PC-9 (cell line): ENCODE measurements at regions not wholly inside any gene's neighbourhood (a gene's known extent, or its start where the extent isn't known, plus 50 kb on each side); places are given as distances from the start of the nearest gene placed in this dataset.

Experiments
- BruUV-seq: library from RNA; stranded (reverse); fragments of 400-500 nt; replicated peaks from 2 replicates; lab custom pipeline; 2021; lab: Mats Ljungman, UMichigan
- CTCF ChIA-PET: fragments of 300-600 bp; sonication (Branson Sonifier 250); formaldehyde crosslinking; loops from one replicate; lab custom pipeline; 2022; ENCODE audit warnings: antibody characterized with exemption; lab: Charles Lee
- POLR2A ChIA-PET: fragments of 300-600 bp; sonication (Branson Sonifier 250); formaldehyde crosslinking; loops from one replicate; lab custom pipeline; 2022; ENCODE audit warnings: antibody characterized with exemption; ENCODE audit not compliant: unreplicated experiment; lab: Charles Lee
- DNase-seq, 2 experiments: peaks; one replicate each; pipeline versions ENCODE4 v3.0.0 to v3.0.0-alpha.2; 2015 to 2022; ENCODE audit warnings: mixed read lengths in 1 of 2
- H2AFZ ChIP-seq: fragments of 200-600 bp; sonication (generic); 2 replicates; pipeline ENCODE4 v1.8.1; 2017; ENCODE audit warnings: antibody characterized with exemption
- H3F3A ChIP-seq: fragments of 200-600 bp; sonication (generic); 2 replicates; pipeline ENCODE4 v1.8.1; 2017; ENCODE audit warnings: antibody characterized with exemption, mild to moderate bottlenecking, low read depth; ENCODE audit not compliant: insufficient read depth
- H3K27ac ChIP-seq: fragments of 200-600 bp; sonication (generic); 2 replicates; pipeline ENCODE4 v1.6.1; 2016; ENCODE audit warnings: mixed run types
- H3K27me3 ChIP-seq: fragments of 200-600 bp; sonication (generic); 2 replicates; pipeline ENCODE4 v1.6.1; 2016; ENCODE audit warnings: low read depth, mixed run types; ENCODE audit not compliant: insufficient read depth
- H3K36me3 ChIP-seq: fragments of 200-600 bp; sonication (generic); 2 replicates; pipeline ENCODE4 v1.6.1; 2016; ENCODE audit warnings: low read depth, mixed run types
- H3K4me1 ChIP-seq: fragments of 200-600 bp; sonication (generic); replicated peaks from 2 replicates; pipeline ENCODE4 v1.6.1; 2016; ENCODE audit warnings: mixed run types; ENCODE audit not compliant: insufficient read depth
- H3K4me2 ChIP-seq: fragments of 200-600 bp; sonication (generic); 2 replicates; pipeline ENCODE4 v1.6.1; 2017; ENCODE audit warnings: mixed run types
- H3K4me3 ChIP-seq: fragments of 200-600 bp; sonication (generic); 2 replicates; pipeline ENCODE4 v1.6.1; 2016; ENCODE audit warnings: mixed run types
- H3K79me2 ChIP-seq: fragments of 200-600 bp; sonication (generic); 2 replicates; pipeline ENCODE4 v1.6.1; 2017; ENCODE audit warnings: low read depth, mixed run types
- H3K9me2 ChIP-seq: fragments of 200-600 bp; sonication (generic); 2 replicates; pipeline ENCODE4 v1.8.1; 2017; ENCODE audit warnings: mild to moderate bottlenecking; ENCODE audit not compliant: insufficient read depth
- H3K9me3 ChIP-seq: fragments of 200-600 bp; sonication (generic); 2 replicates; pipeline ENCODE4 v1.8.1; 2016; ENCODE audit warnings: low read depth; ENCODE audit not compliant: insufficient read depth
- H4K20me1 ChIP-seq: fragments of 200-600 bp; sonication (generic); 2 replicates; pipeline ENCODE4 v1.8.1; 2017; ENCODE audit not compliant: insufficient read depth
- EZH2 ChIP-seq: fragments of 200-600 bp; sonication (generic); IDR thresholded peaks from 2 replicates; pipeline ENCODE4 v1.8.0; 2017; ENCODE audit warnings: antibody characterized with exemption, low read depth
- intact Hi-C: fragments of 100-400 bp; cut with micrococcal nuclease; formaldehyde crosslinking; loops from one replicate; pipeline ENCODE4 v1.10.0; 2022; ENCODE audit not compliant: unreplicated experiment
- TF ChIP-seq, protein P1 (sequence below): fragments of 200-600 bp; sonication (generic); conservative IDR thresholded peaks from 2 replicates; pipeline ENCODE4 v1.6.1; 2017; ENCODE audit warnings: mixed run types, antibody characterized with exemption, mild to moderate bottlenecking, moderate library complexity

DNA sequence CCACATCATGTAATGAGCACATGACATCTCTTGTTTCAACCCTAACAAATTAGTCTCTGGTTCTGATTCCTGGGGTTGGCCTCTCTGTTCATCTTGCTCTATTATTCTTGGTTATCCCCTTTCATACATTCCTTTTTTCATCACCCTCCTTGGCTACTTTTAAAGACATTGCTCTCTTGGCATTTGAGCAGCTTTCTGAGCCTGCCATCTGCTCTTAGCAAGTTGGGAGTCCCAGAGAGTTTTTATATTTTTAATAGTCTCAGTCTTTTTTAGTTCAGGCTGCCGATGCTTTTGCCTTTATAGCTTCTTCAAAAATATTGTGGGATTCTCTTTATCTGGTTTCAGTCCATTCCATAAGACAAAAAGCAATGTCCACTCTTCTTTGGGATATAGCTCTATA, 1270.9 kb downstream of the ADGRL3 start:
- intact Hi-C loops: no loop called here
- POLR2A ChIA-PET: no interaction called here
- H3K4me1 ChIP-seq: no peaks in the 10 kb centered on the region
- DNase-seq: no peak
- H3K36me3 ChIP-seq: no peaks in the 10 kb centered on the region
- H3K9me3 ChIP-seq: no peaks in the 10 kb centered on the region
- no peak overlapping the region for H3K4me2 ChIP-seq
- no peaks in the 10 kb centered on the region for H3F3A ChIP-seq
- BruUV-seq: no TSS peak
- no peaks in the 10 kb centered on the region for H3K79me2 ChIP-seq
- H3K9me2 ChIP-seq: no peaks in the 10 kb centered on the region
- CTCF ChIA-PET: no interaction called here
- H3K4me3 ChIP-seq: no peak overlapping the region
- H3K27ac ChIP-seq: no peak overlapping the region
- TF ChIP-seq EZH2: no peak
- TF ChIP-seq, protein P1, sequence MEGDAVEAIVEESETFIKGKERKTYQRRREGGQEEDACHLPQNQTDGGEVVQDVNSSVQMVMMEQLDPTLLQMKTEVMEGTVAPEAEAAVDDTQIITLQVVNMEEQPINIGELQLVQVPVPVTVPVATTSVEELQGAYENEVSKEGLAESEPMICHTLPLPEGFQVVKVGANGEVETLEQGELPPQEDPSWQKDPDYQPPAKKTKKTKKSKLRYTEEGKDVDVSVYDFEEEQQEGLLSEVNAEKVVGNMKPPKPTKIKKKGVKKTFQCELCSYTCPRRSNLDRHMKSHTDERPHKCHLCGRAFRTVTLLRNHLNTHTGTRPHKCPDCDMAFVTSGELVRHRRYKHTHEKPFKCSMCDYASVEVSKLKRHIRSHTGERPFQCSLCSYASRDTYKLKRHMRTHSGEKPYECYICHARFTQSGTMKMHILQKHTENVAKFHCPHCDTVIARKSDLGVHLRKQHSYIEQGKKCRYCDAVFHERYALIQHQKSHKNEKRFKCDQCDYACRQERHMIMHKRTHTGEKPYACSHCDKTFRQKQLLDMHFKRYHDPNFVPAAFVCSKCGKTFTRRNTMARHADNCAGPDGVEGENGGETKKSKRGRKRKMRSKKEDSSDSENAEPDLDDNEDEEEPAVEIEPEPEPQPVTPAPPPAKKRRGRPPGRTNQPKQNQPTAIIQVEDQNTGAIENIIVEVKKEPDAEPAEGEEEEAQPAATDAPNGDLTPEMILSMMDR: no peak
- H2AFZ ChIP-seq: no peak overlapping the region
- H4K20me1 ChIP-seq: no peaks in the 10 kb centered on the region
- H3K27me3 ChIP-seq: no peaks in the 10 kb centered on the region

DNA sequence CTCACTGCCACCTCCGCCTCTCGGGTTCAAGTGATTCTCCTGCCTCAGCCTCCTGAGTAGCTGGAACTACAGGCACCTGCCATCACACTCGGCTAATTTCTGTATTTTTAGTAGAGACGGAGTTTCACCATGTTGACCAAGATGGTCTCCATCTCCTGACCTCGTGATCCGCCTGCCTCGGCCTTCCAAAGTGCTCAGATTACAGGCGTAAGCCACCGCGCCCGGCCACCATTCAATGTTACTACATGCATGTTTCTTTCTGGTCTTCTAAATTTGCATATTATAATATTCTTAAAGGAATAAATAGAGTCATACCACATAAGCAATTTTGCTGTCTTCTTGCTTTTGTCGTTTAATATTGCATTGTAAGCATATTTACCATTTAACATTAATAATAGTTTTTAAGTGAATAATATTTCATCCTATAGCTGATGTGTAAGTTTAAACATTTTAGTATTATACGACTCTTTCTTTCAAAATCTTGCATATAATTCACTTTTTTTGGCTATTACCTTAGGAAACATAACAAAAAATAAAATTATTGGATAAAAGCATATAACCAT, 1270.4 kb downstream of the ADGRL3 start:
- TF ChIP-seq EZH2: no peak
- TF ChIP-seq, protein P1: no peak

DNA sequence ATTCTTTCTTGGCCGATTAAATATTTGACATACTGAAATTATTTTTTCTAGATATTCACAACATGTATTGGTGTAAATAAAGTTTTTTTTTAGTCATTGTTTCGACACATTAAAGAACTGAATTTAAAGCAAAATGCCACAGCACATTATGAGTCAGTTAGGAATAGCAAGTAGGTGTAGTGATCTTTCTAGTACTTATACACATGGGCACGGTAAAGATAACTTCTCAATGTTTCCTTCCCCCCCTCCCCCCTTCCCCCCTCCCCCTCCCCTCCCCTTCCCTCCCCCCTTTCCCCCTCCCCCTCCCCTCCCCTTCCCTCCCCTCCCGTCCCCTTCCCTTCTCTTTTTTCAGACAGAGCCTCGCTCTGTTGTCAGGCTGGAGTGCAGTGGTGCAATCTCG, 1269.9 kb downstream of the ADGRL3 start:
- no peaks in the 10 kb centered on the region for H3K4me1 ChIP-seq
- intact Hi-C loops: no loop called here
- H3K9me2 ChIP-seq: no peaks in the 10 kb centered on the region
- H3F3A ChIP-seq: no peaks in the 10 kb centered on the region
- no peak overlapping the region for H3K4me2 ChIP-seq
- BruUV-seq: no TSS peak
- no peaks in the 10 kb centered on the region for H3K79me2 ChIP-seq
- H2AFZ ChIP-seq: no peak overlapping the region
- DNase-seq: no peak
- ChIA-PET POLR2A (interaction anchor here (0.7 kb wide), 1 partner anchor 18 kb away, joined by 3 read pairs; no protein-coding TSS in a partner anchor), CTCF (no interaction called here)
- no peaks in the 10 kb centered on the region for H4K20me1 ChIP-seq
- no peaks in the 10 kb centered on the region for H3K36me3 ChIP-seq
- H3K9me3 ChIP-seq: no peaks in the 10 kb centered on the region
- H3K4me3 ChIP-seq: no peak overlapping the region
- H3K27me3 ChIP-seq: no peaks in the 10 kb centered on the region
- no peak overlapping the region for H3K27ac ChIP-seq
- no peak for TF ChIP-seq EZH2
- TF ChIP-seq, protein P1: no peak

More for the DNA sequence above, 1270.4 kb downstream of the ADGRL3 start:
- intact Hi-C loops: no loop called here
- Histone ChIP-seq H3F3A (no peaks in the 10 kb centered on the region), H3K4me1 (no peaks in the 10 kb centered on the region), H3K27ac (no peak overlapping the region), H3K27me3 (no peaks in the 10 kb centered on the region), H3K9me3 (no peaks in the 10 kb centered on the region), H3K36me3 (no peaks in the 10 kb centered on the region), H4K20me1 (no peaks in the 10 kb centered on the region), H3K4me2 (no peak overlapping the region), H2AFZ (no peak overlapping the region), H3K9me2 (no peaks in the 10 kb centered on the region), H3K4me3 (no peak overlapping the region), H3K79me2 (no peaks in the 10 kb centered on the region)
- CTCF ChIA-PET: no interaction called here
- no TSS peak for BruUV-seq
- POLR2A ChIA-PET: no interaction called here
- no peak for DNase-seq
